SK-N-MC (cell line): ENCODE measurements at regions not wholly inside any gene's neighbourhood (a gene's known extent, or its start where the extent isn't known, plus 50 kb on each side); places are given as distances from the start of the nearest gene placed in this dataset.

Experiments
- DNase-seq: peaks from one replicate; pipeline ENCODE4 v3.0.0-alpha.2; 2011; ENCODE audit warnings: low read depth, low spot score
- H3K27ac ChIP-seq: fragments of 200-600 bp; sonication (generic); 2 replicates; pipeline ENCODE4 v1.5.1; 2016; ENCODE audit warnings: mixed run types
- H3K36me3 ChIP-seq: fragments of 200-600 bp; sonication (generic); 2 replicates; pipeline ENCODE4 v1.6.1; 2017; ENCODE audit warnings: antibody characterized with exemption, low read length, mixed read lengths; ENCODE audit not compliant: insufficient read depth
- H3K4me3 ChIP-seq: fragments of 200-600 bp; sonication (generic); 2 replicates; pipeline ENCODE4 v1.5.1; 2016
- H3K9ac ChIP-seq: fragments of 200-600 bp; sonication (generic); 2 replicates; pipeline ENCODE4 v1.8.0; 2017; ENCODE audit warnings: mixed run types, mixed read lengths; ENCODE audit not compliant: insufficient read length
- H3K9me3 ChIP-seq: fragments of 200-600 bp; sonication (generic); 2 replicates; pipeline ENCODE4 v1.6.1; 2017; ENCODE audit warnings: low read depth, mild to moderate bottlenecking, antibody characterized with exemption, low read length, moderate library complexity, mixed read lengths
- EZH2 ChIP-seq: fragments of 200-600 bp; sonication (generic); IDR thresholded peaks from one replicate; pipeline ENCODE4 v1.6.1; 2017; ENCODE audit warnings: antibody characterized with exemption
- FOXP2 ChIP-seq: optimal IDR thresholded peaks from 2 replicates; pipeline ENCODE3; 2011; ENCODE audit warnings: mild to moderate bottlenecking, moderate library complexity; ENCODE audit not compliant: insufficient read depth; ENCODE audit errors: extremely low read length, control extremely low read depth
- POLR2AphosphoS5 ChIP-seq: IDR thresholded peaks from 2 replicates; pipeline ENCODE4 v1.6.1; 2012; ENCODE audit warnings: mild to moderate bottlenecking, low read depth, low read length, borderline replicate concordance

DNA sequence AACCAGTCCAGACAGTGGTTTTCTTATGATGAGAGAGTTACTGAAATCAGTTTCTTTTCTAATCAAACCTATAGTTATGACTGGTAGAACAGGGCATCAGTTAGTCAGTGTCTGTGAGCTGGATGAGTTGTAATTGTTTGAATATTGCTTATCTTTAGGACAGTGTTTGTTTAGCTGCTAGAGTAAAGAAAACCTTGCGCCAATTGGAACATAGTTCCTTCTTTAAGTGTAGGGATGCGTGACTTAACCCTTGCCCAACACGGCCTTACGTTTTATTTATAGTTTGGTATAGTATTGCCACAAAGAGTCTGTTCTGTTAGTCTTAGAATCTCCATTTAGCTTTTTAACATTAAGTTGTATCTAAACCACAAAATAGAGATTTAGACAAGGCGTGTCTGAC, 572.6 kb downstream of the SLC16A7 start:
- Histone ChIP-seq H3K9me3 (no peaks in the 10 kb centered on the region), H3K27ac (no peak overlapping the region), H3K9ac (no peak overlapping the region), H3K4me3 (no peak overlapping the region), H3K36me3 (no peaks in the 10 kb centered on the region)
- DNase-seq: no peak
- TF ChIP-seq FOXP2: no peak
- TF ChIP-seq POLR2AphosphoS5: no peak
- TF ChIP-seq EZH2: no peak

DNA sequence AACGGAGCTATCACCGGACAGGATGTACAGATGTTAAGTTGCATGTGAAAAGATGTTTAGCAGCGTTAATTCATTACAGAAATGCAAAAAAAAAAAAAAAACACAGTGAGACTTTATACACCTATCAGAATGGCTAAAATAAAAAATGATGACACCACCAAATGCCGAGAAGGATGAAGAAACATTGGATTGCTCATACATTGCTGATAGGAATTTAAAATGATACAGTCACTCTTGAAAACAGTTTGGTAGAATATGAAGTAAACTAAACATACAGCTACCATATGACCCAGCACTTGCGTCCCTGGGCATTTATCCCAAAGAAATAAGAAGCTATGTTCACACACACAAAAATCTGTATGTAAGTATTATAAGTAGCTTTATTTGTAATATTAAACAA, 574.1 kb downstream of the SLC16A7 start:
- no peak overlapping the region for H3K27ac ChIP-seq
- no peak overlapping the region for H3K9ac ChIP-seq
- no peak for DNase-seq
- no peak overlapping the region for H3K4me3 ChIP-seq
- no peaks in the 10 kb centered on the region for H3K9me3 ChIP-seq
- H3K36me3 ChIP-seq: no peaks in the 10 kb centered on the region
- TF ChIP-seq EZH2 (no peak), POLR2AphosphoS5 (no peak), FOXP2 (no peak)

GRCh38 chr12:60172266-60173211, 576.7 kb downstream of the SLC16A7 start:
- Histone ChIP-seq H3K9ac (no peak overlapping the region), H3K36me3 (no peaks in the 10 kb centered on the region), H3K9me3 (no peaks in the 10 kb centered on the region), H3K4me3 (no peak overlapping the region), H3K27ac (no peak overlapping the region)
- no peak for TF ChIP-seq EZH2
- TF ChIP-seq FOXP2: no peak
- no peak for TF ChIP-seq POLR2AphosphoS5
- no peak for DNase-seq

DNA sequence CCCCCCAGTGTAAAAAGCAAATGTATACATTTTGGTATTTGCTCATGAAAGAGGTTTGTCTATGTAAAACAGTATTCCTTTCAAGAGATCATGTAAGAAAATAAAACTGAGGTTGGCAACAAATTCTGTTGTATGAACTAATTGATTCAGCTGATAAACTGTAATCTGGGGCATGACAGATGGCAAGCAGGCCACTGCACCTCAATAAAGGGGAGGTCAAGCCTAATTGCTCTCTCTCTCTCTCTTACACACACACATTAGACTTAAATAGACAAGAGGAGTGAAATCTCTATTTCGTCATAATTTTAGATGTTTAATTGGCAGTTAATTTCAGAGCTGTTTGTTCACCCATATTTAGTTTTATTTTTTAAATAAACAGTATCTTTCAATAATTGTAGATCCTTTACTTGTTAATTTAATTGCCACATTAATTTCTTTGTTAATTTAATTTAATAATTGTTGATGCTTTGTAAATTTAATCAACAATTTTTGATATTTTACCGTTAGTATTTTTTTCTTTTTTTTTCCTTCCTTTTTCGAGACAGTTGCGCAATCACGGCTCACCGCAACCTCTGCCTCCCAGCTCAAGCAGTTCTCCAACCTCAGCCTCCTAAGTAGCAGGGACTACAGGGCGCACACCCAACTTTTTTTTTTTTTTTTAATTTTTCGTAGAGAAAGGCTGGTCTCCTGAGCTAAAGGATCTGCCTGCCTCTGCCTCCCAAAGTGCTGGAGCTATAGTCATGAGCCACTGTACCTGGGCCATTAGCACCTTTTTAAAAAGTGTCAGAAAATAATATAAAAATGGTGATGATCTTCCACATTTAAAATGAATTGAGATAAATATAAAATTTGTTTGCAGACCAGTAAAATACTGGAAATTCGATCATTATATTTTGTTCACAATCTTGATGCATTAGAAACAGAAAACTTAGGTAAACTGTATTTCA, 577.7 kb downstream of the SLC16A7 start:
- no peak overlapping the region for H3K4me3 ChIP-seq
- H3K9ac ChIP-seq: no peak overlapping the region
- TF ChIP-seq POLR2AphosphoS5 (no peak), EZH2 (no peak), FOXP2 (no peak)
- no peak overlapping the region for H3K27ac ChIP-seq
- H3K9me3 ChIP-seq: no peaks in the 10 kb centered on the region
- no peaks in the 10 kb centered on the region for H3K36me3 ChIP-seq
- no peak for DNase-seq

- no peak overlapping the region for H3K27ac ChIP-seq
- DNase-seq: no peak
- no peak overlapping the region for H3K4me3 ChIP-seq
- no peaks in the 10 kb centered on the region for H3K36me3 ChIP-seq
- H3K9me3 ChIP-seq: no peaks in the 10 kb centered on the region
- no peak overlapping the region for H3K9ac ChIP-seq
- no peak for TF ChIP-seq POLR2AphosphoS5
- no peak for TF ChIP-seq EZH2
- no peak for TF ChIP-seq FOXP2
Measured at GRCh38 chr12:60174476-60174875, 578.6 kb downstream of the SLC16A7 start.

GRCh38 chr12:60174941-60175340, 579.1 kb downstream of the SLC16A7 start:
- TF ChIP-seq POLR2AphosphoS5: no peak
- TF ChIP-seq EZH2: no peak
- no peak for TF ChIP-seq FOXP2
- no peak for DNase-seq

DNA sequence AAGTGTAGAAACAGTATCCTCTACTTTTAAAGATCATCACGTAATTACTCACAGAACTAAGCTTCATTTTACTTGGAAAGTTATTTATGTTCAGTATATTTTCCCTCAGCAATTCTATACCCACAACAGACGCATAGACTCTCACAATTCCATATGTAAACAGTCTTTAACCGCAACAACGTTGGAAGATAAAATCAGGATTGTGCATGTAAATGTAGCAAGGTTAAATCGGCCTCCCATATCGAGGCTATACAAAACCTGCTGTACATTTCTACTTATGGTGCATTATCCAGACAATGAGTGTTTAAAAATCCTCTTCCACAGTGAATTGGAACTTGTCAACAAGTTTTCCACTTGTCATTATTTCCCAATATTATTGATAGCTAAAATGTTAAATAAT, 581.1 kb downstream of the SLC16A7 start:
- H3K27ac ChIP-seq: no peak overlapping the region
- DNase-seq: no peak
- H3K9ac ChIP-seq: no peak overlapping the region
- H3K9me3 ChIP-seq: no peaks in the 10 kb centered on the region
- no peaks in the 10 kb centered on the region for H3K36me3 ChIP-seq
- TF ChIP-seq FOXP2 (no peak), POLR2AphosphoS5 (no peak), EZH2 (no peak)
- H3K4me3 ChIP-seq: no peak overlapping the region

More at GRCh38 chr12:60174941-60175340, 579.1 kb downstream of the SLC16A7 start:
- H3K36me3 ChIP-seq: no peaks in the 10 kb centered on the region
- no peaks in the 10 kb centered on the region for H3K9me3 ChIP-seq
- H3K27ac ChIP-seq: no peak overlapping the region
- no peak overlapping the region for H3K9ac ChIP-seq
- H3K4me3 ChIP-seq: no peak overlapping the region

DNA sequence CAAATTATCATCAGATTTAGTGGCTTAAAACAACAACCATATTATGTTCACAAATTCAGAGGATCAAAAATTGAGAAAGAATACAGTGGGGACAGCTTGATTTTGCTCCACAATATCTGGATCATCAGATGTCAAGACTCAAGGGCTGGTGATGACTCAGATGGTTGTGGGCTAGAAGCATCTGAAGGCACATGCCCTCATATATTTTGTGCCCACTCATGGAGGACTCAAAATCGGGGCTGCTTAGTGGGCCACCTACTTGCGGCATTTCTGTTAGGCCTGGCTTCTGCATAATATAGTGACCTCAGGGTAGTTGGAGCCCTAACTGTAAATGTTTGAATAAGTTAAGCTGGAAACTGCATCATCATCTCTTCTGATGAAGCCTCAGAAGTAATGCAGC, 584.5 kb downstream of the SLC16A7 start:
- no peak for DNase-seq
- no peaks in the 10 kb centered on the region for H3K36me3 ChIP-seq
- no peak overlapping the region for H3K27ac ChIP-seq
- H3K4me3 ChIP-seq: no peak overlapping the region
- H3K9ac ChIP-seq: no peak overlapping the region
- H3K9me3 ChIP-seq: no peaks in the 10 kb centered on the region
- TF ChIP-seq FOXP2 (no peak), POLR2AphosphoS5 (no peak), EZH2 (no peak)
